ENCODE measurements at regions not wholly inside any gene's neighbourhood (a gene's known extent, or its start where the extent isn't known, plus 50 kb on each side); places are given as distances from the start of the nearest gene placed in this dataset.
"Not testable (repeated sequence)": the region's sequence is repeated elsewhere in the genome, so short reads cannot be mapped to it uniquely, and the experiment has no call there.

GRCh38 chr4:128543696-128544095 is 256.1 kb upstream of the PGRMC2 start:
- H3K9me3 ChIP-seq, result no peaks in the 10 kb centered on the region
- H3K36me3 ChIP-seq, result no peaks in the 10 kb centered on the region
- no peak overlapping the region for H3K4me3 ChIP-seq
- intact Hi-C loops (cut with DNase I; ENCODE audit: low total_unique reads), result no loop called here
- H3K27ac ChIP-seq, result no peak overlapping the region
- H3K4me1 ChIP-seq, result no peaks in the 10 kb centered on the region
- ATAC-seq (no peak), DNase-seq (no peak)
- H3K27me3 ChIP-seq, result no peaks in the 10 kb centered on the region
- in situ Hi-C loops (cut with MboI; ENCODE audit: low sequenced_read_pairs in 4 of 4), result no loop called here
- no peak for TF ChIP-seq CTCF (IDR thresholded peaks at IDR 0.05 in 4 of 5, conservative IDR thresholded peaks at IDR 0.05 in 1 of 5)
- TF ChIP-seq POLR2A (IDR thresholded peaks at IDR 0.05), result no peak

GRCh38 chr4:128542047-128542446 is 254.4 kb upstream of the PGRMC2 start:
- no peaks in the 10 kb centered on the region for H3K9me3 ChIP-seq
- H3K4me1 ChIP-seq, result no peaks in the 10 kb centered on the region
- in situ Hi-C loops (cut with MboI; ENCODE audit: low sequenced_read_pairs in 4 of 4), result no loop called here
- H3K4me3 ChIP-seq, result no peak overlapping the region
- ATAC-seq, result no peak
- no peak overlapping the region for H3K27ac ChIP-seq
- intact Hi-C loops (cut with DNase I; ENCODE audit: low total_unique reads), result no loop called here
- no peaks in the 10 kb centered on the region for H3K27me3 ChIP-seq
- no peaks in the 10 kb centered on the region for H3K36me3 ChIP-seq
- TF ChIP-seq CTCF (IDR thresholded peaks at IDR 0.05 in 4 of 5, conservative IDR thresholded peaks at IDR 0.05 in 1 of 5) (no peak), POLR2A (IDR thresholded peaks at IDR 0.05) (no peak)
- DNase-seq, result no peak

- no peaks in the 10 kb centered on the region for H3K4me1 ChIP-seq
- no peak overlapping the region for H3K27ac ChIP-seq
- ATAC-seq, result no peak
- H3K36me3 ChIP-seq, result no peaks in the 10 kb centered on the region
- TF ChIP-seq POLR2A (IDR thresholded peaks at IDR 0.05) (no peak), CTCF (IDR thresholded peaks at IDR 0.05 in 4 of 5, conservative IDR thresholded peaks at IDR 0.05 in 1 of 5) (no peak)
- DNase-seq, result no peak
- no peaks in the 10 kb centered on the region for H3K9me3 ChIP-seq
- H3K4me3 ChIP-seq, result no peak overlapping the region
- in situ Hi-C loops (cut with MboI; ENCODE audit: low sequenced_read_pairs in 4 of 4), result no loop called here
- intact Hi-C loops (cut with DNase I; ENCODE audit: low total_unique reads), result no loop called here
- no peaks in the 10 kb centered on the region for H3K27me3 ChIP-seq
Observed at GRCh38 chr4:128540122-128540521, 252.5 kb upstream of the PGRMC2 start.

DNA sequence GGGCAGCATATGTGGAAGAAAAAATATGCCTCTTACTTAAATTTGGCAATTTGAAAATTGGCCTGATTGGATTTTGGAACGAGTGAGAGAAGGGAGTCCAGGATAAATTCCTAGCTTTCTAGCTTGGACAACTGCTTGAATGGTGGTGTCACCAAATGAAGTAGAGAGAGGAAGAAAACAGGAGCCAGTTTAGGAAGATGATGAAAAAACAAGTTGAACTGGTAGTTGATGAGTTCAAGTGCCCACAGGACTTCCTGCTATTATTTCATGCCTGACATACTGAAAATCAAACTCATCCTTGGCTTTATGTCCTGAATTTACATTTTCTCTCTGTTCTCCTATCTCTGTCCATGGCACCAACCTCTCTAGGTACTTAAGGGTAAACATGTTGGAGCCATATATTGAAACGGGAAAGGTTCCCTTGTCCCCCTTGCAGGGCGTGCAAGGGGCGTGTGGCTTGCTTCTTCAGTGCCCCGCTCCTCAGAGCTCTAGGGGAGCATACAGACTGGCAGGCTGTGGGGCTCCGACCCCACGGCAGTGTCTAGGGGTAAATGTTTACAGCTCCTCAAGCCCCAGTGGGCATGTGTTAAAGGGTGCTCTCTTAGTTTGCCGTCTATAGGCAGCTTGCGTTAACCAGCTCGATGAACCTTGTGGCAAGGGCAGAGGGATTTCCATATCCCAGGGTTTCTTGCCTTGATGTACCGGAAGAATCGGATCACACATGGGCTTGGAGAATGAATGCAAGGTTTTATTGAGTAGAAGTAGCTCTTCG is 250.7 kb upstream of the PGRMC2 start:
- no peaks in the 10 kb centered on the region for H3K4me1 ChIP-seq
- TF ChIP-seq CTCF (IDR thresholded peaks at IDR 0.05 in 4 of 5, conservative IDR thresholded peaks at IDR 0.05 in 1 of 5), result no peak
- no peak for TF ChIP-seq POLR2A (IDR thresholded peaks at IDR 0.05)
- no peaks in the 10 kb centered on the region for H3K9me3 ChIP-seq
- ATAC-seq (no peak), DNase-seq (no peak)
- no peaks in the 10 kb centered on the region for H3K27me3 ChIP-seq
- H3K27ac ChIP-seq, result no peak overlapping the region
- no peaks in the 10 kb centered on the region for H3K36me3 ChIP-seq
- intact Hi-C loops (cut with DNase I; ENCODE audit: low total_unique reads), result no loop called here
- in situ Hi-C loops (cut with MboI; ENCODE audit: low sequenced_read_pairs in 4 of 4), result no loop called here
- H3K4me3 ChIP-seq, result no peak overlapping the region

- in situ Hi-C loops (cut with MboI; ENCODE audit: low sequenced_read_pairs in 4 of 4) (no loop called here), intact Hi-C loops (cut with DNase I; ENCODE audit: low total_unique reads) (no loop called here)
- TF ChIP-seq POLR2A (IDR thresholded peaks at IDR 0.05), result no peak
- TF ChIP-seq CTCF (IDR thresholded peaks at IDR 0.05 in 4 of 5, conservative IDR thresholded peaks at IDR 0.05 in 1 of 5), result no peak
- Histone ChIP-seq H3K4me1 (no peaks in the 10 kb centered on the region), H3K27me3 (no peaks in the 10 kb centered on the region), H3K27ac (no peak overlapping the region), H3K4me3 (no peak overlapping the region), H3K36me3 (no peaks in the 10 kb centered on the region), H3K9me3 (no peaks in the 10 kb centered on the region)
- DNase-seq (no peak), ATAC-seq (no peak)
Observed at GRCh38 chr4:128536746-128537145, 249.1 kb upstream of the PGRMC2 start.

- H3K4me1 ChIP-seq; DNase-seq; H3K9me3 ChIP-seq; H3K27ac ChIP-seq; H3K36me3 ChIP-seq; H3K4me3 ChIP-seq; ATAC-seq; H3K27me3 ChIP-seq; in situ Hi-C loops (cut with MboI; ENCODE audit: low sequenced_read_pairs in 4 of 4); intact Hi-C loops (cut with DNase I; ENCODE audit: low total_unique reads): not testable (repeated sequence)
Observed at GRCh38 chr4:128535510-128535909, 247.9 kb upstream of the PGRMC2 start.

All from gastrocnemius medialis (tissue), 4 donors.